HG03196 (cell line): ENCODE measurements at regions not wholly inside any gene's neighbourhood (a gene's known extent, or its start where the extent isn't known, plus 50 kb on each side); places are given as distances from the start of the nearest gene placed in this dataset.

Source experiments
- ATAC-seq: cut with Tn5 transposase; IDR thresholded peaks from one replicate; pipeline ENCODE4 v1.9.1; 2021; ENCODE audit not compliant: unreplicated experiment

- ATAC-seq, result no peak
Observed at GRCh38 chr1:163730411-163730821, 408.7 kb downstream of the NUF2 start.

DNA sequence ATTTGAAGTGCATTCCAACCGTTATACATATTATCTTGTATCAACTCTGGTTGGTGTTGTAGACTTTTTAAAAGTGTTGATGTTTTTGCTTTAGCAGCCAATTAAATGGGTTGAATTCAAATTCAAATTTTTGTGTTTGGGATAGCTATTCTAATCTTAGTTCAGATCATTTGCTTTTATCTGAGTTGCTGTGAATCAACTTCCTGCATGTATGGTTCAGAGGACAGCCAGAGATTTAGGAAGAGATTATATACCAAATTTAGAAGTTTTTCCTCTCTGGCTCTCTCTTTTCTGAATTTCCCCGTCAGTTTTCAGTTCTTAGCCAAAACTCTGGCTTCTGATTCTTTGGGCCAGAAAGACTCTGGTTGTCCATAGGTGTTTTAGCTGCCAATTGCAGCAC, 415.5 kb downstream of the NUF2 start:
- ATAC-seq, result no peak

GRCh38 chr1:163744301-163744887, 422.6 kb downstream of the NUF2 start:
- no peak for ATAC-seq

DNA sequence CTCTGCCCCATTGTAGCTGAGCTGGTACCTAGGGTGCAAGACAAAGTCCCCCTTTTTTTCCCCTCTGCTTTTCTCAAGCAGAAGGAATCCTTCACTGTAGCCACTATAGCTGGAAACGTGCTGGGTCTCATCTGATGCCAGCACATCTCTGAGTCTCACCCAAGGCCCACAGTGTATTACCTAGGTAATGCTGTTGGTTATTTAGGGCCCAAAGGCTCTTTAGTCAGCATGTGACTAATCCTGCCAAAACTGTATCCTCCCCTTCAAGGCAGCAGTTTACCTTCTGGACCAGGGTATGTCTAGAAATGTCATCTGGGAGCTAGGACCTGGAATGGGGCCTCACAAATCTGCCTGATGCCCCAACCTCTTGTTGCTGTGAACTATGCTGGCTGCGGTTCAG, 423.4 kb downstream of the NUF2 start:
- ATAC-seq, result no peak

DNA sequence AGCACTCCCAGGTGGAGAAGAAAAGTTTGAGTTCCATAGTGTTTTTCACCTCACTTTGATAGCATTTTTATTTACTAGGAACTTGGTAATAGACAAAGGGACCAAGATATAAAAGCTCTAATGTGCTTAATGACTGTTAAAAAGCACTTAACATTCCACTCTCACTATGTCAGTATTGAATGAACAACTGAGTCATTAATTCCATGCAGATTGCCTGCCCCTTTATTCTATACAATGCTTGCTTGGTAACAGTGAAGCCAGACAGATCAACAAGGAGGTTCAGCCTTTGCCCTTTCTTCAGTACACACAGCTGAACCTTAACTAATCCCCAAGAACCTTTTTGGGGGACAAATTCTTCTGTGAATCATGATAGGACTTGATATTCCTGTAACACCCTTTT, 425.5 kb downstream of the NUF2 start:
- ATAC-seq, result no peak

GRCh38 chr1:163747855-163748254, 426.1 kb downstream of the NUF2 start:
- ATAC-seq, result no peak

GRCh38 chr1:163758977-163759670, 437.4 kb downstream of the NUF2 start:
- no peak for ATAC-seq

DNA sequence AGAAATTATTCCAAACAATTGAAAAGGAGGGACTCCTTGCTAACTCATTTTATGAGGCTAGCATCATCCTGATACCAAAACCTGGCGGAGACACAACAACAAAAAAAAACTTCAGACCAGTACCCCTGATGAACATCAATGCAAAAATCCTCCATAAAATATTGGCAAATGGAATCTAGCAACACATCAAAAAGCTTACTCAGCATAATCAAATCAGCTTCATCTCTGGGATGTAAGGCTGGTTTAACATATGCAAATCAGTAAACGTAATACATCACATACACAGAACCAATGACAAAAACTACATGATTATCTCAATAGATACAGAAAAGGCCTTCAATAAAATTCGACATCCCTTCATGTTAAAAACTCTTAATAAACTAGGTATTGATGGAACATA, 440.1 kb downstream of the NUF2 start:
- no peak for ATAC-seq

- ATAC-seq, result no peak
Observed at GRCh38 chr1:163766257-163766918, 444.6 kb downstream of the NUF2 start.

GRCh38 chr1:163768576-163768975, 446.8 kb downstream of the NUF2 start:
- no peak for ATAC-seq

- no peak for ATAC-seq
Observed at GRCh38 chr1:163770265-163770664, 448.5 kb downstream of the NUF2 start.

DNA sequence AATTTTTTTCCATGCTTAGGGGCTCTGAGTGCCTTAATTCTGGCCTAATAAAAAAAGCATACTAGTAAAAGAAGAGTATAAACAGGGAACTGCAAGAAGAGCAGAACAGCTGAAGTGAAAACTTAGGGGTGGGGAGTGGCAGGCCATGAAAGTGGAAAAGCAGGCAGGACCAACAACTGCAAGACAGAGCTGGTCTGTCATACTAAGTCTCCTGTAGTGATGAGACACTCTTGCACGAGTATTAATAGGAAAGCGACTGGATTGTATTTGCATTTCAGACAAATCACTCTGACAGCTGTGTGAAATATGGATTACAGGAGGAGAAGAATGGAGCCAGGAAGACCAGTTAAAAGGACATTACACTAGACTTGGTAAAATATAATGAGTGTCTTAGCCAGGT, 449.9 kb downstream of the NUF2 start:
- no peak for ATAC-seq

DNA sequence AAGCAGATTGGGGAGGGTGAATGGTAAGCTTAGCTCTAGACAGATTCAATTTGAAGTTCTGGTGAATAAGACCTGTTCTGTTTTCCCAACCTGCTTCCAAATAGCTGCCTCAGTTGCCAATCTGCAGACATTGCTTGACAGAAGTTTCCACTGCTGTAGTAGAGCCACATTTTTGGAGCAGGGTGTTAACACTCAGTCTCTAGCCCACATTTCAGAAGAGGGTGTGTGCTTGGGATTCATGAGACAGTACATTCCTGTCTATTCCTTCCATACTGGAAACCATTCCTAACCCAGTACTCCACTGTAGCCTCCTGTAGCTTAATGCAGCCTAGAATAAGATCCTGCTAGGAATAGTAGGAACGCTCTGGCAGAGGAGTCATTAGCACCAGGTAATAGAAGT, 450.5 kb downstream of the NUF2 start:
- no peak for ATAC-seq

- ATAC-seq, result no peak
Observed at GRCh38 chr1:163773396-163773795, 451.6 kb downstream of the NUF2 start.

- no peak for ATAC-seq
Observed at GRCh38 chr1:163774401-163774945, 452.7 kb downstream of the NUF2 start.

DNA sequence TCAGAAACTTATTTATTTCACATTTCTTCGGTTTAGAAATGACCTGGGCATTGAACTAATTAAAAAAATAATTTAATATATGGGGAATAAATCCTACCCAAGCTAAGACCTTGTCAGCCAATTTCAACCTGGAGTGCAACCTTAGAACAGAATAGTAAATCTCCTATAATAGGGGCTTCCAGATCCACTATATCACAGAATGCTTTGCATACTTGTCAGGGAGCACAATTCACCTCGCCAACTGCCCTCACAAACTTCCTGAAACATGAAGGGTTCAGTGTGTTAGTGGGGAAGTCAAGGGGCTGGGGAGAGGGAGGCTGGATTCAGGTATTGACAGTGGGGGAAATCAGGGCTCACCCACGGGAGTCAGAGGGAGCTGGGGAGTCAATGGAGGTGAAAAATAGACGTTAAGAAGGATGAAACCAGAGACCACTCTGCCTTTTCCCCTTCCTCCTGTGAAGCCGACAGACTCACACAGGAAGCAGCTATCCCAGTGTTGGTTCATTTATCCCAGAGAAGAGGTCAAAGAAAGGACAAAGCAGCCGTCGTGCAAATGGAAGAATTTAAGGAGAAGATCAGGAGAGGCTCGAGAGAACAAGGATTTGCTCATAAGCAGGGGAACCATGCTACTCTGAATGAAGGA, 453.3 kb downstream of the NUF2 start:
- ATAC-seq, result no peak

- ATAC-seq, result no peak
Observed at GRCh38 chr1:163777205-163777604, 455.5 kb downstream of the NUF2 start.

- ATAC-seq, result no peak
Observed at GRCh38 chr1:163781146-163781545, 459.4 kb downstream of the NUF2 start.

- ATAC-seq, result no peak
Observed at GRCh38 chr1:163785868-163786405, 464.2 kb downstream of the NUF2 start.

DNA sequence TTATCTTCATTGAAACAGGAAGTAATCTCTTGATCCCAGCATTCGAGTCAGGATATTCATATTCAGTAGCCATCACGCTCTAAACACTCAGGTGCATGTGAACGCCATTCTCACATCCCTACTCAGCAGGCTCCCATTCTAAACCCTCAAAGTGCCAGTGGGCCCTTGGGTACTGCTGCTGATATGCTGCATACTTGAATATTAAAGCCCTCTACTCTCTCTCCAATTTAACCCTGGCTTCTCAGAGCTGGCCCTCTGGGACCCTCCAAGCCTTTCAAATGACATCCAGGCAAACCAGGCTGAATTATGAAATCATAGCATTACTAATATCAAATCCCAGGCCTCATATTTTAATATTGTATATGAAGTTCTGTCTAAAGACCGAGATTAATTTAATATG, 468.2 kb downstream of the NUF2 start:
- no peak for ATAC-seq

- ATAC-seq, result no peak
Observed at GRCh38 chr1:163794551-163794950, 472.8 kb downstream of the NUF2 start.
